ENCODE measurements at regions not wholly inside any gene's neighbourhood (a gene's known extent, or its start where the extent isn't known, plus 50 kb on each side); places are given as distances from the start of the nearest gene placed in this dataset.

DNA sequence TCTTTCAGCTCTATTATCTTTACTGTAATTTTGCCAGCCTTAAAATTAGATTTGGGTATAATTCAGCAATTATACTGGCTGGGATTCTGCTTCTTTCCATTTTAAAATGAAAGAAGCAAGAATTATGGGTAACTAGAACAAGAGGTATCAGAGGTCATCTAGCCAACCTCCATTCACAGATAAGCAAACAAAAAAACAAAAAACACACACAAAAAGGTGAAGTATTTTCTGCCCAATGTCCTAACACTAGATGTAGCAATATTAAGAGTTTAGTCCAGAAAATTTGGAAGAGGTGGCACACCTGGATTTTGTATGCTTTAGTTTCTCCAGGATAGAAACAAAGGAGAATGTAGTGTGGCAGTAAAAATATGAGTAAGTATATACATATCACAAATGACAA, 68.1 kb upstream of the ANXA1 start:
- TF ChIP-seq, protein P1, sequence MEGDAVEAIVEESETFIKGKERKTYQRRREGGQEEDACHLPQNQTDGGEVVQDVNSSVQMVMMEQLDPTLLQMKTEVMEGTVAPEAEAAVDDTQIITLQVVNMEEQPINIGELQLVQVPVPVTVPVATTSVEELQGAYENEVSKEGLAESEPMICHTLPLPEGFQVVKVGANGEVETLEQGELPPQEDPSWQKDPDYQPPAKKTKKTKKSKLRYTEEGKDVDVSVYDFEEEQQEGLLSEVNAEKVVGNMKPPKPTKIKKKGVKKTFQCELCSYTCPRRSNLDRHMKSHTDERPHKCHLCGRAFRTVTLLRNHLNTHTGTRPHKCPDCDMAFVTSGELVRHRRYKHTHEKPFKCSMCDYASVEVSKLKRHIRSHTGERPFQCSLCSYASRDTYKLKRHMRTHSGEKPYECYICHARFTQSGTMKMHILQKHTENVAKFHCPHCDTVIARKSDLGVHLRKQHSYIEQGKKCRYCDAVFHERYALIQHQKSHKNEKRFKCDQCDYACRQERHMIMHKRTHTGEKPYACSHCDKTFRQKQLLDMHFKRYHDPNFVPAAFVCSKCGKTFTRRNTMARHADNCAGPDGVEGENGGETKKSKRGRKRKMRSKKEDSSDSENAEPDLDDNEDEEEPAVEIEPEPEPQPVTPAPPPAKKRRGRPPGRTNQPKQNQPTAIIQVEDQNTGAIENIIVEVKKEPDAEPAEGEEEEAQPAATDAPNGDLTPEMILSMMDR (IDR thresholded peaks at IDR 0.05; ENCODE audit: insufficient read depth, low read length): no peak
- TF ChIP-seq, protein P2, sequence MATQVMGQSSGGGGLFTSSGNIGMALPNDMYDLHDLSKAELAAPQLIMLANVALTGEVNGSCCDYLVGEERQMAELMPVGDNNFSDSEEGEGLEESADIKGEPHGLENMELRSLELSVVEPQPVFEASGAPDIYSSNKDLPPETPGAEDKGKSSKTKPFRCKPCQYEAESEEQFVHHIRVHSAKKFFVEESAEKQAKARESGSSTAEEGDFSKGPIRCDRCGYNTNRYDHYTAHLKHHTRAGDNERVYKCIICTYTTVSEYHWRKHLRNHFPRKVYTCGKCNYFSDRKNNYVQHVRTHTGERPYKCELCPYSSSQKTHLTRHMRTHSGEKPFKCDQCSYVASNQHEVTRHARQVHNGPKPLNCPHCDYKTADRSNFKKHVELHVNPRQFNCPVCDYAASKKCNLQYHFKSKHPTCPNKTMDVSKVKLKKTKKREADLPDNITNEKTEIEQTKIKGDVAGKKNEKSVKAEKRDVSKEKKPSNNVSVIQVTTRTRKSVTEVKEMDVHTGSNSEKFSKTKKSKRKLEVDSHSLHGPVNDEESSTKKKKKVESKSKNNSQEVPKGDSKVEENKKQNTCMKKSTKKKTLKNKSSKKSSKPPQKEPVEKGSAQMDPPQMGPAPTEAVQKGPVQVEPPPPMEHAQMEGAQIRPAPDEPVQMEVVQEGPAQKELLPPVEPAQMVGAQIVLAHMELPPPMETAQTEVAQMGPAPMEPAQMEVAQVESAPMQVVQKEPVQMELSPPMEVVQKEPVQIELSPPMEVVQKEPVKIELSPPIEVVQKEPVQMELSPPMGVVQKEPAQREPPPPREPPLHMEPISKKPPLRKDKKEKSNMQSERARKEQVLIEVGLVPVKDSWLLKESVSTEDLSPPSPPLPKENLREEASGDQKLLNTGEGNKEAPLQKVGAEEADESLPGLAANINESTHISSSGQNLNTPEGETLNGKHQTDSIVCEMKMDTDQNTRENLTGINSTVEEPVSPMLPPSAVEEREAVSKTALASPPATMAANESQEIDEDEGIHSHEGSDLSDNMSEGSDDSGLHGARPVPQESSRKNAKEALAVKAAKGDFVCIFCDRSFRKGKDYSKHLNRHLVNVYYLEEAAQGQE (IDR thresholded peaks at IDR 0.05; ENCODE audit: insufficient replicate concordance, low read depth): no peak
- TF ChIP-seq POLR2AphosphoS5 (IDR thresholded peaks at IDR 0.05; ENCODE audit: low read depth): no peak

All from HL-60 (cell line).